Endothelial cell of umbilical vein (primary cell): ENCODE measurements at regions not wholly inside any gene's neighbourhood (a gene's known extent, or its start where the extent isn't known, plus 50 kb on each side); places are given as distances from the start of the nearest gene placed in this dataset.

ENCODE experiments used
- BruUV-seq: library from RNA; stranded (reverse); fragments of 400-500 nt; replicated peaks from 2 replicates; lab custom pipeline; 2021; lab: Mats Ljungman, UMichigan
- CTCF ChIA-PET: fragments of 300-600, 350-600 bp; sonication (Branson Sonifier 250); formaldehyde crosslinking; loops from one replicate; lab custom pipeline; 2021; ENCODE audit warnings: antibody characterized with exemption, inconsistent platforms; lab: Charles Lee
- POLR2A ChIA-PET: fragments of 300-600, 350-600 bp; sonication (Branson Sonifier 250); formaldehyde crosslinking; loops from one replicate; lab custom pipeline; 2021; ENCODE audit warnings: antibody characterized with exemption, inconsistent platforms; lab: Charles Lee
- DNase-seq: peaks from one replicate; pipeline ENCODE4 v3.0.0-alpha.2; 2011; ENCODE audit warnings: low read depth, low spot score
- FAIRE-seq: peaks from 2 replicates; lab custom pipeline; 2011; peaks lifted over from hg19 to GRCh38; lab: Jason Lieb, UNC
- H2AFZ ChIP-seq: 2 replicates; pipeline ENCODE4 v1.6.0; 2012; ENCODE audit warnings: low read depth, low read length, control low read depth, inconsistent platforms
- H3K27ac ChIP-seq: 2 replicates; pipeline ENCODE4 v1.5.1; 2011; ENCODE audit warnings: low read depth, mild to moderate bottlenecking, control low read depth, low read length, moderate library complexity; ENCODE audit not compliant: insufficient read depth
- H3K27me3 ChIP-seq, 2 experiments: 2 replicates each; pipeline versions ENCODE4 v1.6.0 to v1.6.1; 2011; ENCODE audit warnings: low read length in 2 of 2, mixed read lengths in 1 of 2; ENCODE audit not compliant: control insufficient read depth in 2 of 2, insufficient read depth in 2 of 2
- H3K36me3 ChIP-seq, 2 experiments: 2 replicates in 1 of 2; 3 replicates in 1 of 2; pipeline ENCODE4 v1.5.1; 2011; ENCODE audit warnings: low read length in 2 of 2, mild to moderate bottlenecking in 1 of 2, moderate library complexity in 1 of 2; ENCODE audit not compliant: control insufficient read depth in 2 of 2, insufficient read depth in 2 of 2; ENCODE audit errors: extremely low read depth in 1 of 2
- H3K4me1 ChIP-seq: 3 replicates; pipeline ENCODE4 v1.5.1; 2011; ENCODE audit warnings: mild to moderate bottlenecking, low read length; ENCODE audit not compliant: control insufficient read depth, insufficient read depth; ENCODE audit errors: extremely low read depth
- H3K4me2 ChIP-seq: 2 replicates; pipeline ENCODE4 v1.6.1; 2011; ENCODE audit warnings: low read length, control low read depth, mixed read lengths; ENCODE audit not compliant: insufficient read depth
- H3K4me3 ChIP-seq, 3 experiments: fragments of 200-600 bp in 1 of 3; sonication (generic), shearing (Covaris generic) in 1 of 3; replicated peaks in 1 of 3; 2 replicates each; pipeline ENCODE4 v1.5.1; 2011 to 2016; ENCODE audit warnings: control low read depth in 3 of 3, low read length in 3 of 3, mild to moderate bottlenecking in 2 of 3, inconsistent platforms in 1 of 3, low read depth in 1 of 3, moderate library complexity in 1 of 3; ENCODE audit not compliant: insufficient read depth in 1 of 3
- H3K79me2 ChIP-seq: 2 replicates; pipeline ENCODE4 v1.6.0; 2012; ENCODE audit warnings: low read length, inconsistent platforms; ENCODE audit not compliant: control insufficient read depth, insufficient read depth
- H3K9ac ChIP-seq: replicated peaks from 2 replicates; pipeline ENCODE3; 2011; ENCODE audit warnings: low read length, control low read depth; ENCODE audit not compliant: insufficient read depth; ENCODE audit errors: extremely low read depth
- H3K9me1 ChIP-seq: replicated peaks from 3 replicates; pipeline ENCODE4 v1.6.0; 2011; ENCODE audit warnings: mild to moderate bottlenecking, low read length; ENCODE audit not compliant: control insufficient read depth, insufficient read depth; ENCODE audit errors: extremely low read depth
- H3K9me3 ChIP-seq: replicated peaks from 2 replicates; pipeline ENCODE4 v1.5.1; 2012; ENCODE audit warnings: low read length, inconsistent platforms; ENCODE audit not compliant: control insufficient read depth, insufficient read depth
- H4K20me1 ChIP-seq: replicated peaks from 2 replicates; pipeline ENCODE3; 2011; ENCODE audit warnings: mild to moderate bottlenecking, low read length; ENCODE audit not compliant: control insufficient read depth, insufficient read depth; ENCODE audit errors: extremely low read depth
- CTCF ChIP-seq, 2 donors: IDR thresholded peaks; 1 replicate in 1 of 2; 2 replicates in 1 of 2; pipeline ENCODE4 v1.5.1; 2011; ENCODE audit warnings: low read length in 2 of 2, mild to moderate bottlenecking in 2 of 2, moderate library complexity in 2 of 2, control low read depth in 1 of 2, inconsistent platforms in 1 of 2, low read depth in 1 of 2; ENCODE audit not compliant: insufficient read depth in 1 of 2; ENCODE audit errors: extremely low read depth in 1 of 2
- EZH2 ChIP-seq: IDR thresholded peaks from 2 replicates; pipeline ENCODE4 v1.6.1; 2012; ENCODE audit warnings: borderline replicate concordance, low read depth, mild to moderate bottlenecking, moderate library complexity, low read length, inconsistent platforms; ENCODE audit not compliant: severe bottlenecking
- FOS ChIP-seq: IDR thresholded peaks from 2 replicates; pipeline ENCODE4 v1.6.1; 2011; ENCODE audit warnings: mild to moderate bottlenecking, low read length, moderate library complexity, borderline replicate concordance; ENCODE audit not compliant: insufficient read depth
- GATA2 ChIP-seq: IDR thresholded peaks from 2 replicates; pipeline ENCODE4 v1.7.0; 2011; ENCODE audit warnings: low read depth, mild to moderate bottlenecking, moderate library complexity, mixed read lengths, low read length; ENCODE audit not compliant: insufficient read length, insufficient read depth
- JUN ChIP-seq: IDR thresholded peaks from 2 replicates; pipeline ENCODE4 v1.6.1; 2011; ENCODE audit warnings: borderline replicate concordance, low read depth; ENCODE audit not compliant: insufficient read length, insufficient read depth
- MAX ChIP-seq: IDR thresholded peaks from 2 replicates; pipeline ENCODE4 v1.6.1; 2011; ENCODE audit not compliant: insufficient read depth, insufficient read length
- MYC ChIP-seq: IDR thresholded peaks from one replicate; pipeline ENCODE4 v1.6.1; 2011; ENCODE audit warnings: mild to moderate bottlenecking, low read depth, low read length
- POLR2A ChIP-seq: IDR thresholded peaks from 2 replicates; pipeline ENCODE4 v1.6.1; 2012; ENCODE audit warnings: low read depth, mild to moderate bottlenecking, control low read depth, low read length
- POLR2AphosphoS5 ChIP-seq: IDR thresholded peaks from 2 replicates; pipeline ENCODE4 v1.6.1; 2012; ENCODE audit warnings: low read depth, mild to moderate bottlenecking, control low read depth, low read length, moderate library complexity; ENCODE audit not compliant: insufficient read depth
- dilution Hi-C: fragments of 300-500 bp; cut with MboI; formaldehyde crosslinking; loops from one replicate; pipeline ENCODE4 v1.15.0; 2019; ENCODE audit warnings: low sequenced_read_pairs; ENCODE audit not compliant: extremely low pct_ligation_motif_present
- intact Hi-C: fragments of 100-400 bp; cut with micrococcal nuclease; formaldehyde crosslinking; loops from one replicate; pipeline ENCODE4 v1.10.0; 2022

DNA sequence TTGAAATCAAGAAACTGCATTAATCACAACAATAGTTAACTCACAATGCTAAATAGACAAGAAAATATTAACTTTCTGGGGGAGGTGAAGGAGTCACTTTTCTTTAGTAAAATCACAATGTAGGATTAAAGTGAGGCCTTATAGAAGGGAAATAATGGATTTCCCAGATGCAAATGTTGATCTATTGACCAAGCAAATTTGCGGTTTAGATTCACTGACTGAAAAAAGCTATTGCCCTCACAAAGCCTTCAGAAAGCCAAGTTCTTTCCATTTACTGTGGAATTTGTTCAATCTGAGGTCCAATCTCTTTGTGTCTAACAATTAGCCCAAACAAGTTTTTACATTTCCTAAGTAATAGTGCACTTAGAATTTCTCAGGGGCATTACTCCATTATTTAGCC is 95.1 kb upstream of the PTCHD4 start:
- Histone ChIP-seq H3K4me1 (no peaks in the 10 kb centered on the region), H3K27me3 (no peaks in the 10 kb centered on the region), H3K36me3 (no peaks in the 10 kb centered on the region), H4K20me1 (no peaks in the 10 kb centered on the region), H2AFZ (no peak overlapping the region), H3K9ac (no peak overlapping the region), H3K27ac (no peak overlapping the region), H3K79me2 (no peaks in the 10 kb centered on the region), H3K4me2 (no peak overlapping the region), H3K4me3 (no peak overlapping the region), H3K9me3 (no peaks in the 10 kb centered on the region), H3K9me1 (no peaks in the 10 kb centered on the region)
- no peak for TF ChIP-seq POLR2A
- no peak for TF ChIP-seq CTCF (IDR thresholded peaks at IDR 0.05; ENCODE audit: extremely low read depth in 1 of 2, insufficient read depth in 1 of 2, low read depth in 1 of 2, low read length in 2 of 2)
- TF ChIP-seq MYC, result no peak
- TF ChIP-seq EZH2, result no peak
- TF ChIP-seq FOS, result no peak
- TF ChIP-seq POLR2AphosphoS5, result no peak
- TF ChIP-seq GATA2, result no peak
- no peak for TF ChIP-seq MAX
- TF ChIP-seq JUN, result no peak
- CTCF ChIA-PET, result interaction anchor here (1.3 kb wide), 1 partner anchor 18 kb away, joined by 5 read pairs; no protein-coding TSS in a partner anchor
- dilution Hi-C loops, result no loop called here
- intact Hi-C loops, result no loop called here
- FAIRE-seq (no peak), DNase-seq (no peak)
- BruUV-seq, result no TSS peak
- POLR2A ChIA-PET, result no interaction called here
